ENCODE measurements at regions not wholly inside any gene's neighbourhood (a gene's known extent, or its start where the extent isn't known, plus 50 kb on each side); places are given as distances from the start of the nearest gene placed in this dataset.
"Not testable (repeated sequence)": the region's sequence is repeated elsewhere in the genome, so short reads cannot be mapped to it uniquely, and the experiment has no call there.

- DNase-seq (ENCODE audit: extremely low read depth in 1 of 11, low read depth in 9 of 11, low spot score in 4 of 11), result no peak
These were observed 485.8 kb downstream of the STK39 start for GRCh38 chr2:167761465-167762136.

- DNase-seq (ENCODE audit: extremely low read depth in 1 of 11, low read depth in 9 of 11, low spot score in 4 of 11), result no peak
These were observed 487.9 kb downstream of the STK39 start for GRCh38 chr2:167759531-167759930.

- DNase-seq (ENCODE audit: extremely low read depth in 1 of 11, low read depth in 9 of 11, low spot score in 4 of 11), result no peak
These were observed 489.1 kb downstream of the STK39 start for GRCh38 chr2:167758292-167758691.

DNA sequence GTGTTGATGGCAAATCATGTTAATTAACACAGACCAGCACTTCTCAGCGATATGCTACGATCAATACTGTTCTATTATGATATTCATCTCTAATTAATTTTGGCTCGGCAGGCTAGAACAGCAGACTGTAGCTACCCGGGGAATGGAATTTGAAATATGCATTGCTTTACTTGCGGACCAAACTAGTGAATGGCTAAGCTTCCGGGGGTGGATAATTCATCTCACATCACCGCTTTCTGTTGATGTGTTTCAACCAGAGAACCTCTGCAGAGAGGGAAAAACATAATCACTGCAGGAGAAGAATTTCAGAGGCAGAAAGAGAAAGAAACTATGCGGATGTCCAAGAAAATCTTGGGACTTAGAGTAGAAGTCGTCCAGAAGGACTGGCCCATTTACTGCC is 490.9 kb downstream of the STK39 start:
- DNase-seq (ENCODE audit: extremely low read depth in 1 of 11, low read depth in 9 of 11, low spot score in 4 of 11), result peak in 6 of 11 donors; percentile 10 to 39 (median 23)

DNA sequence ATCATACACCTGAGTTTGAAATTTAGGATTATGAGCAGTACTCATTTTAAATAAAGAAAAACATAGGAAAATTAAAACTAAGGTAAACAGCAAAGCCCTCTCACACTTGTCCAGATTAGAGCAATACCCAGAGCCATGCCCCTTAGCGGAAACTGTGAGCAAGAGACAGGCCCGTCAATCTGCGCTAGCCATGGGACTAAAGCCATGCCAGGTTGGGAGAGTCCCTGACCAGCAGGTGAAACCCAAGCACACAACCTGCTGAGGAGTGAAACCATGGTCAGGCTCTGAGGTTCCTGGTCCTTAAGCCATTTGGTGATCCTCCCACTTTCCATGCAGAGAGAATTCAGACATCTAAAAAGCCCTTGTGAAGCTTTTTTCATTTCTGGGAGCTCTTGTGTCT is 494.3 kb downstream of the STK39 start:
- no peak for DNase-seq (ENCODE audit: extremely low read depth in 1 of 11, low read depth in 9 of 11, low spot score in 4 of 11)

- DNase-seq (ENCODE audit: extremely low read depth in 1 of 11, low read depth in 9 of 11, low spot score in 4 of 11), result no peak
These were observed 494.7 kb downstream of the STK39 start for GRCh38 chr2:167752734-167753133.

- DNase-seq (ENCODE audit: extremely low read depth in 1 of 11, low read depth in 9 of 11, low spot score in 4 of 11), result no peak
These were observed 496.7 kb downstream of the STK39 start for GRCh38 chr2:167750675-167751074.

DNA sequence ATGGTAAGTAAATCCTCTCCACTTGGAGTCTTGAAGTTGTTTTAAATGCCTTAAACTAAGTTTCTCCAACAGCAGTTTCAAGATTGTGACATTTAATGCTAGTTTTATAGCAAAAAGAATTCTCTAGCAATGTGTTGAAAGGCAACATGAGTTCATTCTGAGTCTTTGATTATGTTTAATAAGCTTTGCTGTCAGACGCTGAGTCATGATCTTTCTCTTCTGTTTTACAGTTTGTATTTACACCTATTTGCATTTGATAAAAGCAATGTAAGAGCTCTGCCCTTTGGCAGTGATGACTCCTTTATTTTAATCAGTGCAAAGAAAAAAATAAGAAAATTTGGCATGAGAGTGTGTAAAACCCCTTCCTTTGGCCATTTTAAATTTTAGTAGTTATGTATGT is 497.7 kb downstream of the STK39 start:
- no peak for DNase-seq (ENCODE audit: extremely low read depth in 1 of 11, low read depth in 9 of 11, low spot score in 4 of 11)

GRCh38 chr2:167749016-167749415 is 498.4 kb downstream of the STK39 start:
- DNase-seq (ENCODE audit: extremely low read depth in 1 of 11, low read depth in 9 of 11, low spot score in 4 of 11), result no peak

DNA sequence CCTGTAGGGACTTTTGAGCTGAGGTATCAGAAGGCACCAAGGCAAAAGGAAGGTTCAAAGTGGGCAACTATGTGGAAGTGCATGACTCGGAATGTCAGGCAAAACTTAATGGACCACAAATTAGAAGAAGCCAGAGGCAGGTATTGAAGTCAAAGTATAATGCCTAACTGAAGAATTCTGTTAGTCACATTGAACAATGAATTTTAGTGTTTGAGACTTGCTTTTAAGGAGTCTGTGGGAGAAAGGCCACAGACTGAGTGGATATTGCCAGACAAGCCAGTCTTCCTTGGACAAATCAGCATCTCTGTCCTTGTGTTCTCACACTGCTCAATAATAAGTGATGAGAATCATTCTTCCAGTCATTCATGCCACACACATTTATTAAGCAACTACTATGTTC is 498.9 kb downstream of the STK39 start:
- no peak for DNase-seq (ENCODE audit: extremely low read depth in 1 of 11, low read depth in 9 of 11, low spot score in 4 of 11)

DNA sequence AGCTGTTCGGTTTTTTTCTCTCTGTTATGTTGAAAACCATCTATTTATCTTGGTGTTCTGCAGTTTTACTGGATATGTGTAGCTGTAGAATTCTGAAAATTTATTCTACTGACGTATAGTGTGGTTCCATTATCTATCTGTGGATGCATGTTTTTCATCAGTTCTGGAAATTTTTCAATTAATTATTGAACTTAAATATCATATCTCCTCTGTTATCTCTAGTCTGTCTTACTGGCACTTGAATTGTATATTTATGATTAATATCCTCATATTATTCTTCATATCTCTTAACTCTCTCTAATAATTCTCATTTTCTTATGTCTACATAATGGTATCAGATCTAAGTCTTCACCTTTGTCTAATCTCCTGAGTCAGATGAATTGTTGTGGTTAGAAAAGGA is 501.7 kb downstream of the STK39 start:
- no peak for DNase-seq (ENCODE audit: extremely low read depth in 1 of 11, low read depth in 9 of 11, low spot score in 4 of 11)

GRCh38 chr2:167739921-167740320 is 507.5 kb downstream of the STK39 start:
- not testable (repeated sequence) for DNase-seq (ENCODE audit: extremely low read depth in 1 of 11, low read depth in 9 of 11, low spot score in 4 of 11)

DNA sequence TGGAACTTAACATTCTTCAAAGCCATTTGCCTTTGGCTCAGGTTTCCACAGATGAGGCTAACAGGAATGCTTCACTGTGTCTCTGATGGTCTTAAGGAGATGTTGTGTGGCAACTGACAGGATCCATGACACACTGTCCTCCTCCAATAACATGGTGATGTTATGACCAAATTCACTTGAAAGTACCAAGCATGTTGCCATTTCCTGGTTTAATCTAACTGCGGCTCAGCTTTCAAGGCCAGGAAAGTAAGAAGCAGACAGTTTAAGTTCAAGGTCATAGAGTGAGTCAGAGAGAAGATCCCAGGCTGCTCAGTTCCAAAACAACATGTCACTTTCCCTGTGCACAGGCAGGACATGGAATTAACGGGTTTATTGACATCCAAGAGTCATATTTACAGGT is 513.6 kb downstream of the STK39 start:
- DNase-seq (ENCODE audit: extremely low read depth in 1 of 11, low read depth in 9 of 11, low spot score in 4 of 11), result peak in 5 of 11 donors; percentile 9 to 27 (median 17)

DNA sequence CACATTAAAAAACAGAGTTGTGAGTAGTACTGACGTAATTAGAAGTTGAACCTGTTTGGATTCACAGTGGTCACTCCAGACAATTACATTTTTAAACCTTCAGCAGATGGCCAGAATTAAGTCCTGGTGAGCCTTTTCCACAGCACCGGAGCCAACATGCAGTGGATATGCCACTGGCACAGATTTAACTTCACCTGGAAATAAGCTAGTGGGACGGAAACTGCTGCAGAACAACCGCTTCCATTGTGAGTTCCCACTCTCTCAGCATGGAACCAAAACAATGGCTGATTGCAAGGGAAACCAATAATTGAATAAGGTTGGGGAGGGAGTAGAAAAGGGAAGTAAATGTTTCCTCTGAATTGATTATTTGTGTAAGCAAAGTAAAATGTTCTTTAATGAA is 515.1 kb downstream of the STK39 start:
- no peak for DNase-seq (ENCODE audit: extremely low read depth in 1 of 11, low read depth in 9 of 11, low spot score in 4 of 11)

- DNase-seq (ENCODE audit: extremely low read depth in 1 of 11, low read depth in 9 of 11, low spot score in 4 of 11), result no peak
These were observed 517.5 kb downstream of the STK39 start for GRCh38 chr2:167729911-167730310.

GRCh38 chr2:167726788-167727187 is 520.6 kb downstream of the STK39 start:
- DNase-seq (ENCODE audit: extremely low read depth in 1 of 11, low read depth in 9 of 11, low spot score in 4 of 11), result no peak

DNA sequence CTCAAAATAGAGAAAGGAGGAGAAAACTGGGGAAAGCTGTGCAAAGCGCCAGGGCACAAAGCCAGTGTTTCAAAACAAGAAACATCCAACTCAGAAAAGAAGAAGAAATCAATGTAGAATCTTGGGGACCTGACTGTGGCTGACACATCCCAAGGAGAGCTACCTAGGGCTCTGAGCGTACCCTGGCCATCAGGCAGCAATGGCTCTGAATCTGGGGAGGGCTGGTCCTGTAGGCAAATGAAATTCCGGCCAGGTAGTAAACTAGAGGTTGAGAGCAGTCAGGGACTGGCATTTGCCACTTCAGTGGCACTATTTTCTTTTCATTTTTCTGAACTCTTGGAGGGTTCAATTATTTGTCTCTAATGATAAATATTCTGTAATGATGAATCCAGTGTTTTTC is 525.8 kb downstream of the STK39 start:
- DNase-seq (ENCODE audit: extremely low read depth in 1 of 11, low read depth in 9 of 11, low spot score in 4 of 11), result no peak

DNA sequence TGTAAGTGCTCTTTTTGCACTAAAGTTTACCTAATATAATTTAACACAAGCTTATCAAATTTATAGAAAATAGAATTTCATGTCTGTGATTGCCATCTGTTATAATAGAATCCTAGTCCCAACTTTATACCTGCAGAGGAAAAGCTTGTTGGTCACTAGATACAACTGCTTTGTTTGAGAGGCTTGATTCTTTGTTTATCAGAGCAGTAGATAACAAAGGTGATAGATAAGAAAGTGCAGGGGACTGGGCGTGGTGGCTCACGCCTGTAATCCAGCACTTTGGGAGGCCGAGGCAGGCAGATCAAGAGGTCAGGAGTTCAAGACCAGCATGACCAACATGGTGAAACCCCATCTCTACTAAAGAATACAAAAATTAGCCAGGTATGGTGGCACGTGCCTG is 528.0 kb downstream of the STK39 start:
- DNase-seq (ENCODE audit: extremely low read depth in 1 of 11, low read depth in 9 of 11, low spot score in 4 of 11), result no peak

GRCh38 chr2:167718560-167718959 is 528.8 kb downstream of the STK39 start:
- no peak for DNase-seq (ENCODE audit: extremely low read depth in 1 of 11, low read depth in 9 of 11, low spot score in 4 of 11)

- no peak for DNase-seq (ENCODE audit: extremely low read depth in 1 of 11, low read depth in 9 of 11, low spot score in 4 of 11)
These were observed 531.5 kb downstream of the STK39 start for GRCh38 chr2:167715932-167716331.

DNA sequence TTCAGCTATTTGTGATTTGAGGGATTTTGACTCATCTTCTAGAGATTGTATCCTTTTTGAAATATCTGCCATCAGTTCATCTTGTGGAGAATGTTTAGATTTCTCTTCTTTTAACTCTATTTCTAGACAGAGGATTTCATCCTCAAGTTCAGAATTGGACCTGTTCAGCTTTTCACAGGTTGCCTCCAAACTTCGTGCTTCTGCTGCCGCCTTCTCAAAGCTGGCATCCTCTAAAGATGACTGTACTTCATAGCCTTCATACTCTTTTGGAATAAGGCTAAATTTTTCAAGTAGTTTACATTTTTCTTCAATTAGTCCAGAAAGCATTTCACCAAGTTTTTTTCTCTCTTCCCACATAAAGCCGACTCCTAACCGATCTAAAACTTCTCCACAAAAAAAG is 531.9 kb downstream of the STK39 start:
- DNase-seq (ENCODE audit: extremely low read depth in 1 of 11, low read depth in 9 of 11, low spot score in 4 of 11), result not testable (repeated sequence)

DNA sequence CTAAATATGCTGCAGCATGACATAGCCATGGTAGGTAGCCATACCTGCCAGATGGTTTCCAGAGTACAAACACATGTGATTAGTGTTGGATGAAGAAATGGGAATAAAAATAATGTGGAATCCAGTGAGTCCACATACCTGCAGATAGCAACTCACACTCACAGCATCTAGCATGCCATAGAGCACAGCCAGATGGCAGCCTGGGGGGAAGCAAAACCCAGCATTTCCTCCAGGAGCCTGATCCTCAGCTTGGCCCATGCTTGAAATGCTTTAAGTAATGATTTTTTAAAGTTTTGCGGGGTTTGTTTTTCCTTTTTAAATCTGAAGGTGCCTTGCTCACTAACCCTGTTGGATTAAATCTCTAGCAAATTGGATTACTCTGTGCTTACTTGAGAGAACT is 535.1 kb downstream of the STK39 start:
- DNase-seq (ENCODE audit: extremely low read depth in 1 of 11, low read depth in 9 of 11, low spot score in 4 of 11), result no peak
